ENCODE measurements at regions not wholly inside any gene's neighbourhood (a gene's known extent, or its start where the extent isn't known, plus 50 kb on each side); places are given as distances from the start of the nearest gene placed in this dataset.

DNA sequence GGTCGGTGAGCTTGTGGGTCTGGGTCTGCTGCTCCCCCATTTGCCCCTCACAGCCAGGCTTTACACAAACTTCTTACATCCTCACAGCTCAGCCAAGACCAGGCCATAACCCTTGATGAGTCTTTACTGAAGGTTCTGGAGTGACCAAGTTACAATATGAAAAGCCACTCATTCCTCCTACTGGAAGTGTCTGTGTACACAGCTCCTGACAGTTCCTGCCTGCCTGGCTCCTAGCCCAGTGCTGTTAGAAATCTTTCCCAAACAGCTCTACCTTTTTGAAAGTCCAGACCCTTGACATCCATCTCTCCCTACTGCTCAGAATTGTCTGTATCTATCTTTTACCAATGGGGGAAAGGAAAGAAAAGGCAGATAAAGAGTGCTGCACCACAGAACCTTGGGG is 106.9 kb downstream of the PAX1 start:
- TF ChIP-seq, protein P1, sequence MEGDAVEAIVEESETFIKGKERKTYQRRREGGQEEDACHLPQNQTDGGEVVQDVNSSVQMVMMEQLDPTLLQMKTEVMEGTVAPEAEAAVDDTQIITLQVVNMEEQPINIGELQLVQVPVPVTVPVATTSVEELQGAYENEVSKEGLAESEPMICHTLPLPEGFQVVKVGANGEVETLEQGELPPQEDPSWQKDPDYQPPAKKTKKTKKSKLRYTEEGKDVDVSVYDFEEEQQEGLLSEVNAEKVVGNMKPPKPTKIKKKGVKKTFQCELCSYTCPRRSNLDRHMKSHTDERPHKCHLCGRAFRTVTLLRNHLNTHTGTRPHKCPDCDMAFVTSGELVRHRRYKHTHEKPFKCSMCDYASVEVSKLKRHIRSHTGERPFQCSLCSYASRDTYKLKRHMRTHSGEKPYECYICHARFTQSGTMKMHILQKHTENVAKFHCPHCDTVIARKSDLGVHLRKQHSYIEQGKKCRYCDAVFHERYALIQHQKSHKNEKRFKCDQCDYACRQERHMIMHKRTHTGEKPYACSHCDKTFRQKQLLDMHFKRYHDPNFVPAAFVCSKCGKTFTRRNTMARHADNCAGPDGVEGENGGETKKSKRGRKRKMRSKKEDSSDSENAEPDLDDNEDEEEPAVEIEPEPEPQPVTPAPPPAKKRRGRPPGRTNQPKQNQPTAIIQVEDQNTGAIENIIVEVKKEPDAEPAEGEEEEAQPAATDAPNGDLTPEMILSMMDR (IDR thresholded peaks at IDR 0.05; ENCODE audit: insufficient read depth, low read length, poor library complexity, severe bottlenecking) = no peak
- no peak for TF ChIP-seq EZH2phosphoT487 (conservative IDR thresholded peaks at IDR 0.05; ENCODE audit: low read length)
